AG10803 (cell line): ENCODE measurements at regions not wholly inside any gene's neighbourhood (a gene's known extent, or its start where the extent isn't known, plus 50 kb on each side); places are given as distances from the start of the nearest gene placed in this dataset.

Source experiments
- DNase-seq: peaks from one replicate; pipeline ENCODE4 v3.0.0; 2010; ENCODE audit warnings: low read depth
- H3K4me3 ChIP-seq: 2 replicates; pipeline ENCODE4 v1.5.1; 2011; ENCODE audit warnings: mild to moderate bottlenecking, low read length, control low read depth
- CTCF ChIP-seq: conservative IDR thresholded peaks from 2 replicates; pipeline ENCODE4 v1.5.1; 2011; ENCODE audit warnings: mild to moderate bottlenecking, low read length, control low read depth, inconsistent platforms

- no peak overlapping the region for H3K4me3 ChIP-seq
- TF ChIP-seq CTCF = no peak
- DNase-seq = no peak
Measured at GRCh38 chr1:3954170-3955169, 54.4 kb upstream of the C1orf174 start.

GRCh38 chr1:3955196-3955772 is 55.2 kb upstream of the C1orf174 start:
- no peak for TF ChIP-seq CTCF
- no peak overlapping the region for H3K4me3 ChIP-seq
- DNase-seq = no peak

GRCh38 chr1:3956527-3957170 is 56.6 kb upstream of the C1orf174 start:
- TF ChIP-seq CTCF = no peak

DNA sequence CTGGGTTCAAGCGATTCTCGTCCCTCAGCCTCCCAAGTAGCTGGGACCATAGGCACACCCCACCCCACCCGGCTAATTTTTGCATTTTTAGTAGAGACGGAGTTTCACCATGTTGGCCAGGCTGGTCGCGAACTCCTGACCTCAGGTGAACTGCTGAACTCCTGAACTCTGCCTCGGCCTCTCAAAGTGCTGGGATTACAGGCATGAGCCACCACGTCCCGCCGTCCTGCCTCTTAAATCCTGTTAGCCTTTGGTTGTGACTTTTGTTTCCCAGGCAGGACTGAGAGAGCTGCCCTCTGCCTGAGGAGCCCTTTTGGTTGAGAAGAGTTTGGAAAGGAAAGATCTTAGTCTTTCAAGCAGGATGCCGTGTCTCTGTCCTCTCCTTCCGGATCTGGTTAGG is 59.3 kb upstream of the C1orf174 start:
- TF ChIP-seq CTCF = no peak
- H3K4me3 ChIP-seq = no peak overlapping the region
- DNase-seq = no peak

More at GRCh38 chr1:3956527-3957170, 56.6 kb upstream of the C1orf174 start:
- no peak overlapping the region for H3K4me3 ChIP-seq
- no peak for DNase-seq

- no peak for TF ChIP-seq CTCF
- DNase-seq = no peak
- H3K4me3 ChIP-seq = no peak overlapping the region
Measured at GRCh38 chr1:3963554-3963953, 63.5 kb upstream of the C1orf174 start.

DNA sequence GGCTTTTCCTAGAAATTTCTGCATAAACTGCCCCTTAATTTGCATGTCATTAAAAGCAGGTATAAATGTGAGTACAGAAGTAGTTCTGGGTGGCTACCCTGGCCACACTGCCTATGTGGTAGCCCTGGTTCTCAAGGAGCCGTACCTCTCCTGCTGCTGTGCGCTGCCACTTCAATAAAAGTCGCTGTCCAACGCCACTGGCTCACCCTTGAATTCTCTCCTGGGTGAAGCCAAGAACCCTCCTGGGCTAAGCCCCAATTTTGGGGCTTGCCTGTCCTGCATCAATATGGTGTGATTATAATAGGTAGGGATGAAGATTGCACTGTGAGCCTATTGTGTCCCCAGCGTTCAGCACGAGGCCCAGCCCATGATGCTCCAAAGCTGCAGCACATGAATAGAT is 65.6 kb upstream of the C1orf174 start:
- H3K4me3 ChIP-seq = no peak overlapping the region
- DNase-seq = no peak
- TF ChIP-seq CTCF = no peak

DNA sequence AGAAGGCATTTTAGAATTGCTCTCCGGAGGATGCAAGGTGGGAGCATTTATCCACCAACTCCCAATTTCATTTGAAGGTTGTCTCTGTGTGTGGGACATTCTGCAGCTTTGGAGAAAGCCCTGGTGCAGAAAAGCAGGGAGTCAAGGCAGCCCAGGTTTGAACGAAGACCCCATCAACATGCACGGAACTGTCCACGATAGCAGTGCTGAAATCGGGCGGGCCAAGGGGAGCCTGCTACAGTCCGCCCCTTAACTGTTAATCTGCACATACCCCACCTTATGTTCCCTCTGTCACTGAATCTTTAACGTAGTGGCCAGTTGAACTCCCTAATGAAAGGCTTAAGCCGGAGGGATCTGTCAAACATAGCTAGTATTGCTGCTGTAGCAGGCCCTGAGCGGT is 68.8 kb upstream of the C1orf174 start:
- H3K4me3 ChIP-seq = no peak overlapping the region
- DNase-seq = no peak
- no peak for TF ChIP-seq CTCF
